GM18909 (cell line): ENCODE measurements at regions not wholly inside any gene's neighbourhood (a gene's known extent, or its start where the extent isn't known, plus 50 kb on each side); places are given as distances from the start of the nearest gene placed in this dataset.

Source experiments
- ATAC-seq: cut with Tn5 transposase; IDR thresholded peaks from one replicate; pipeline ENCODE4 v1.9.1; 2021; ENCODE audit warnings: mild to moderate bottlenecking; ENCODE audit not compliant: unreplicated experiment, poor library complexity

DNA sequence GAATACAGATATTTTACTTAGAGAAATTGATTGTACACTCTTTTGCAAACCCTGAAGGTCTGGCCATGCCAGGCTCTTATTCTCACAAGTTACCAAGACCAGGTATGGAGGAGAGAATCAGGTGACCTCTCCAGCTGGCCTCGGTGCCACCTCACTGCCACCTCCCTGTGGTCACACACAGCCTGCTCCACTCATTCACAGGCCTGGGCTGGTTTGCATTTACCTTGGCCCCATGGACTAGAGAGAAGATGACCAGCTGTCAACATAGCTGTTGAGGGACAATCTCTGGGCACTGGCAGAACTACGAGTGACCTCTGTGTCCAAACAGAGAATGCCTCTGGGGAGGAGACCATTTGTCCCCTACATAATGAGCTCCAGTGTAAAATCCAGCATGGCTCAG, 291.2 kb upstream of the RUNX1 start:
- ATAC-seq, result no peak

- ATAC-seq, result no peak
These were observed 290.0 kb upstream of the RUNX1 start for GRCh38 chr21:35338881-35339632.

- ATAC-seq, result no peak
These were observed 289.2 kb upstream of the RUNX1 start for GRCh38 chr21:35338281-35338680.

DNA sequence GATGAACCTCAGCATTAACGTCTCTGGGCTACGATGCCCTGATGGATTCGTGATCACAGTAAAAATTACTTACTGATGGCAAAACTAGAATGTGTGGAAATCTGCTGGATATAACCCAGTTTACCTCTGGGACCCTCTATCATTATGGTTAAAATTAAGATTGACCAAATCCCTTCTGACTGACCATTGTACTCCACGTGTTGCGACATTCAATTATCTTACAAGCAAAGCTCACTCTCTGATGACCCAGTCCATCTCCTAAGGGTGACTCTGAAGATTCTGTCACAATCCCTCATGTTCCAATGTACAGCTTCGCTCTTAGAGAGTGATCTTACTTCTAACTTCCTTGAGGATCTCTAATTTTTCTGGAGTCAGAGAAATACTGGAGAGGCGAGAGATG, 288.5 kb upstream of the RUNX1 start:
- ATAC-seq, result no peak

- no peak for ATAC-seq
These were observed 287.4 kb upstream of the RUNX1 start for GRCh38 chr21:35336534-35336933.

DNA sequence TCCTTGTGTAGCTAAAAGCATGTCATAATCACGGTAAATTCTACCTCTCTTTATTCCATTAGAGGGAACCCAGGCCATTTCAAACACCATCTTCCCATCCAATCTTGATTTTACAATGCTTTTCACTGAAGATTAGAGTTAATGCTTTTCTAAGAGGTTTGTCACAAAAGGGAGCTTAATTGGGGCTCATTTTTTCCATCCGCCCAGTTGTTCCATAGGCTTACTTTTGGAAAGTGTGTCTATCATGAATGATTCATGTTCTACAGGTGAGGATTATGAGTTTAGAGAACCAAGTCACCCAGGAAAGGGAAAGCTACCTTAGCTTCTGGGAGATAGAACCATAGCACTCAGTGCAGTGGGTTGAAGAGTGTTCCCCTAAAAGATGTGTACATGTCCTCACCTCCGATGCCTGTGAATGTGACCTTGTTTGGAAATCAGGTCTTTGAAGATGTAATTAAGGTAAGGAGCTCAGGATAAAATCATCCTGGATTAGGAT, 286.9 kb upstream of the RUNX1 start:
- no peak for ATAC-seq

- ATAC-seq, result no peak
These were observed 284.9 kb upstream of the RUNX1 start for GRCh38 chr21:35333831-35334618.

GRCh38 chr21:35332841-35333426, 283.8 kb upstream of the RUNX1 start:
- no peak for ATAC-seq

DNA sequence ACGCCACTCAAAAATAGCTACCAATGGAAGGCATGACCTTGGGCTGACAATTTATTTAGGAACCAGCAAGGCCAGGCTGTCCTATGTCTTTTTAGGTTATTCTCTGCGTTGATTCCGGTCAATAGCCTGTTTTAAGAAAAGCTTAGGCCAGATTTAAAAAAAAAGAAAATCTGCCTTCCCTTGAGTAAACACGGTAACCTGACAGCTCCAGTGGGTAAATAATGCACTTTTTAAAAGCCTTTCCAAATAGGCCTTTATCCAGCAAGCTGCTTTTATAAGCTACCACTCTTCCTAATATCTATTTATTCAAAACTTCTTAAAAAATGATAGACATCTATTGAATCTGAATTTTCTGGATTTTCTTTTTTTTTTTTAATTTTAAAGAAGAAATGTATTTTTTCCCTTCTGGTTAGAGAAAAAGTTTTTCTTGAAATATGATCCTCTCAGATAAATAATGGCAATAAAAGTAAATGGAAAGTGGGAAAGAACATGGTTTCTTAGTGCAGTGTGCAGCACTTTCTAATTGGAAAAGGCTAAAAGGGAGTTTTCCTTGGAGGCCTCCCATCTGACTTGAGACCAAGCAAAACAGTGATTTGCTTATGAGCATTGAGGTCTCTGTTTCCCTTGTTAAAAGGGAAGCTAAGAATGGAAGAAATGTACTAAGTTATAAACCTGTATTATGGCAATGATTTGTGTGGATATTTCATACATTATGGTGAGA, 281.0 kb upstream of the RUNX1 start:
- ATAC-seq, result no peak

GRCh38 chr21:35328856-35329455, 279.9 kb upstream of the RUNX1 start:
- ATAC-seq, result no peak

GRCh38 chr21:35326677-35327076, 277.6 kb upstream of the RUNX1 start:
- no peak for ATAC-seq

DNA sequence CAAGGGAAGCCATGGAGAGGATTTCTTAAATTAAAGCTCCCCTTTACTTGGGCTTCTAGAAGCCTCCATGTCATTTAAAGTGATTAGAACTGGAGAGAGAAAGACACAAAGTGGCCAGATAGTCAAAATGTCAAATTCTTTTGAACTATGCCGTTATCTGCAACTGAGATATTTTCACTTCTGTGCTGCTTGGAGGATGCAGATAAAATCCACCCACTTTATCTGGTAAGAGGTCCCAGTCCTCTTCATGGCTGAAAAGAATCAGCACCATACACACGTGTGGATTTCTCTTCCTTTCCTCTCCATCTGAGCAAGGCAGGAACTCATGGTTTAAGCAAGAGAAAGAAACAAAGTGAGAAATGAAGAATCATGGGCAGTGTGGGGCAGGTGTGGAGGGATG, 276.9 kb upstream of the RUNX1 start:
- no peak for ATAC-seq

GRCh38 chr21:35324372-35325220, 275.5 kb upstream of the RUNX1 start:
- ATAC-seq, result no peak

DNA sequence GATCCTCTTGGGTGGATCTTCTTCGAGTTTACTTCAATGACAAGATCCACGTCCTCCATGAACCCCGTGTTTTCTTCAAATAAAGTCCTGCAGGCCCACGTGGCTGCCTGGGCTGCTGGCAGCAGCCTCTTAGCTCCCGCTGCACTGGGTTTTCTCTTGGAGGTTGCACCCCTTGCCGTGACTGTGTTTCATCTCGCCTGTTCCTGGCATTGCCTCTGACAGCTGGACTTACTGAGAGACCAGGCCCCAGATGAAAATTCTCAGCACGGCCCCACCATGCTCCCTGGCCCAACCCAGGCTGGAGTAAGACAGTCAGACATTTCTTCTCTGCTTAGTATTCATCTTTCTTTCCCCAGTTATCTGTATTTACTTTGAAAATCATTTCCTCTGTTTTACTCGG, 274.8 kb upstream of the RUNX1 start:
- no peak for ATAC-seq

DNA sequence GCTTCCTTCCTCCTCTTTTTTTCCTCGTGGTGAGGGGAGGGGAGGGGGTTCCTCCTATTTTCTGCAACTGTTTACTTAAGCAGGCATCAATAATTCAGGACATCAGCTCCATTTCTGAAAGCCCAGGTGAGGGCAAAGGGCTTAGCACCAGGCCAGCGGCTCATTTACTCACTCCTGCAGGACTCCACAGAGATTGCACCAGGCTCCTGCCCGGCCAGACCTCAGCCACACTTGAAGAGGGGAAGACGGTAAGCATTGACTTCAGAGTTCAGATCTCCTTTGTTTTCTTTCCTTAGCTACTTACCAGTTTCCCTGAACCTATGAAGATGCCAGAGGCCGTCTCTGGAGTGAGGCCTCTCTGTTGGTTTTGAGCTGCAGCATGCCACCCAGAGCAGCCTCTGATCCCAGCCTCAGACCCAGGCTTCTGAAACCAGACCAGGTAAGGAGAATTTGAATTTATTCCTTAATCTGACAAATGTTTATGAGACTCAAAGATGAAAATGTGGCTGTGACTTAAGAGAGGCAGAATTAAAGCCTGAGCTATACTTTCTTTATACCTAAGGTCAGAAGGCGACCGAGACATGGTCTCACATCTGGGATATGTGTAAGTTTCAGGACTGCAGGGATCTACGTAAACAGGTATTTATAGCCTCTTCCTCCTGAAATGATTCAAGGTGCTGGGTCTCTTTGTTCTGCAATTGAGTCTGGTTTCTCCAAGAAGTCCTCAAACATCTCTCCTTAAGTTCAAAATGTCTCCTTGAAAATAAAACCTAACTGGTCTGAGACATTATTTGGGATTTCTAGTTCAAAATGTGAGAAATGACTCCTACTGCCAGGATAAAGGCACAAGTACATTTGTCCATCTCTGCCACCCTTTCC, 272.5 kb upstream of the RUNX1 start:
- no peak for ATAC-seq

GRCh38 chr21:35319684-35320283, 270.7 kb upstream of the RUNX1 start:
- no peak for ATAC-seq

DNA sequence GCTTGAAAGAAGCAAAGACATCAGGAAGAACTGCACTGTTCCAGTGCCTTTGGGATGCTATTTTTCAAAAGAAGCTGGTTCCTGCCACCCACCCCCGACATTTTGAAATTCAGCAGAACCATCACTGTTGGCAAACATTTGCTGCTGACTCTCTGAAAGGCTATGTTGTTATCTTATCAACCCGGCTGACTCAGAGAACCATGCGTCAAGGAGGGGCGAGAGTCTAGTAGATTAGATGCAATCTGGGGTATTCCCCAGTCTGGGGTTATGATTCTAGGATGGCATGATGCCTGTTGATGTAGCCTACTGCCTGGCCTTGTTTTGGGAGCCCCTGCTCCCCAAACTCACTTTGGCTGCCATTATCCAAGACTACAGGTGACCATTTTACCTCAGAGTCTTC, 267.8 kb upstream of the RUNX1 start:
- ATAC-seq, result no peak

DNA sequence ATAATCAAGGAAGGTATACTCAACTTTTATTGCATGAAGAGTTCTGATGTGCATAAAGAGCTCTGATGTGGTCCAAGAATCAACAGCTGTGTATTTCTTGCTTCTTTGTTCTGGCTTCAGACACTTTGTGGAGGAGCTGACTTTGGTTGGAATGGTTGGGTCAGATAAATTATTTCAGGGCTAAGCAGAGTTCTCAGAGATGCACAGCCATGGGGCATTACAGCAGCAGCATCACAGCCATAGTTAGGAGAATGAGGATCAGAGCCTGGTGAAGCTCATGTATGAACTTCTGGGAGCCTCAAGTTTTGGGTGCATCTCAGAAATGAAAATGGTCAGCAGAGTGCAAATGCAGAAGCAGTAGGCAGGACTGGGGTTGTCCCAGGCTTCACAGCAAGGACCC, 267.4 kb upstream of the RUNX1 start:
- ATAC-seq, result no peak
